Coronary artery (tissue), 2 donors: ENCODE measurements at regions not wholly inside any gene's neighbourhood (a gene's known extent, or its start where the extent isn't known, plus 50 kb on each side); places are given as distances from the start of the nearest gene placed in this dataset.
"Not testable (repeated sequence)": the region's sequence is repeated elsewhere in the genome, so short reads cannot be mapped to it uniquely, and the experiment has no call there.

Experiments used
- DNase-seq: peaks from one replicate; pipeline ENCODE4 v3.0.0-alpha.2; 2017; ENCODE audit warnings: low spot score
- H3K27ac ChIP-seq, 2 donors: fragments of 200-600 bp; sonication (generic); one replicate each; pipeline ENCODE4 v1.5.1; 2016 to 2019
- H3K4me3 ChIP-seq: fragments of 200-600 bp; sonication (generic); 2 replicates; pipeline ENCODE4 v1.5.1; 2016; ENCODE audit warnings: mild to moderate bottlenecking, moderate library complexity
- CTCF ChIP-seq: fragments of 200-600 bp; sonication (generic); IDR thresholded peaks from one replicate; pipeline ENCODE4 v1.5.1; 2019; ENCODE audit warnings: antibody characterized with exemption

GRCh38 chr1:59201341-59201740 lies 95.6 kb upstream of the FGGY start:
- peak overlapping the region in 1 of 2 donors; percentile 18 for H3K27ac ChIP-seq
- DNase-seq = no peak
- H3K4me3 ChIP-seq = no peak overlapping the region
- TF ChIP-seq CTCF = no peak

GRCh38 chr1:59202455-59202854 lies 94.4 kb upstream of the FGGY start:
- no peak for DNase-seq
- Histone ChIP-seq H3K27ac (peak overlapping the region; percentile 63 to 75), H3K4me3 (no peak overlapping the region)
- TF ChIP-seq CTCF = no peak

- TF ChIP-seq CTCF = no peak
- no peak for DNase-seq
- Histone ChIP-seq H3K27ac (peak overlapping the region; percentile 63 to 75), H3K4me3 (no peak overlapping the region)
Observed at GRCh38 chr1:59204001-59204400, 92.9 kb upstream of the FGGY start.

GRCh38 chr1:59206616-59207015 lies 90.3 kb upstream of the FGGY start:
- DNase-seq, H3K27ac ChIP-seq, H3K4me3 ChIP-seq: not testable (repeated sequence)

- H3K27ac ChIP-seq, H3K4me3 ChIP-seq, DNase-seq: not testable (repeated sequence)
Observed at GRCh38 chr1:59210430-59210829, 86.5 kb upstream of the FGGY start.

GRCh38 chr1:59212706-59213105 lies 84.2 kb upstream of the FGGY start:
- no peak for DNase-seq
- H3K27ac ChIP-seq = no peak overlapping the region
- no peak overlapping the region for H3K4me3 ChIP-seq
- TF ChIP-seq CTCF = no peak

GRCh38 chr1:59214248-59215208 lies 82.4 kb upstream of the FGGY start:
- TF ChIP-seq CTCF = no peak
- DNase-seq = no peak
- H3K4me3 ChIP-seq = no peak overlapping the region
- H3K27ac ChIP-seq = peak overlapping the region; percentile 0 to 71

GRCh38 chr1:59215766-59216291 lies 81.1 kb upstream of the FGGY start:
- no peak for DNase-seq
- no peak for TF ChIP-seq CTCF
- no peak overlapping the region for H3K27ac ChIP-seq
- no peak overlapping the region for H3K4me3 ChIP-seq

- not testable (repeated sequence) for DNase-seq, H3K27ac ChIP-seq, H3K4me3 ChIP-seq
Observed at GRCh38 chr1:59217439-59217838, 79.5 kb upstream of the FGGY start.
